ENCODE measurements at regions not wholly inside any gene's neighbourhood (a gene's known extent, or its start where the extent isn't known, plus 50 kb on each side); places are given as distances from the start of the nearest gene placed in this dataset.

DNA sequence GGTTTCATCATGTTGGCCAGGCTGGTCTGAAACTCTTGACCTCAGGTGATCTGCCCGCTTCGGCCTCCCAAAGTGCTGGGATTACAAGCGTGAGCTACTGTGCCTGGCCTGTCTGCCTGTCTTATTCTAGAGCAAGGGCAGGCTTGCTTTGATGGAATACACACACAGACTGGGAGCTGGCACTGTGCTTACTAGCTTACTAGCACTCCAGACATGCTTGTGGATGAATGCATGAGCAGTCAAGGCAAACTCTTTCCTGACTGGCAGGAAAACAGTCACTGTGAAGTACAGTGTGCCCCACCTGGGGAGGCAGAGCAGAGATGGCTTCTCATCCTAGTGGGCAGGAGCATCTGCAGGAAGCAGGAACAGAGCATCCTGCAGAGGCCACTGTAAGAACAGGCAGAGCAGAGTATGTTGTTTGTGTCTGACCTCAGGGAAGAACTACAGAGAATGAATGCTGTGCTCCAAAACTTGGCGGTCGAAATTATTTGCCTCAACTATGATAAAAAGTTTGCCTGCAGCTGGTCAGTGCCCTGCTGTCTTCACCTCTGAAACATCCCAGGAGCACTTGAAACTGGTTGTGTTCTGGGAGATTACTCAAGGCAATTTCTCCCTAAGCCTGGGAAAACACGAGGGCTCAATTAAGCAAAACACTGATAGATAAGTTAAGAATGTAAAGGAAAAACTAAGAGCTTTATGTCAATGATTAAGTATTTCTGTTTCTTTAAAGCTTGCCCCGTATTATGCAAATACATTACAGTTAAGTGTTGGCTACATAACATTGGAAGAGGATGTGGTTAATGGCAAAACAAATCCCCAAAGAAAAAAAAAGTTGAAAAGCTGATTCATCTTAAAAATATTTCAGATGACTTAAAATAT, 102.4 kb downstream of the VAPA start:
- Histone ChIP-seq H2AFZ (no peak overlapping the region), H3K27me3 (no peaks in the 10 kb centered on the region), H3K9me3 (ENCODE audit: low read depth) (no peaks in the 10 kb centered on the region), H3K36me3 (replicated peaks; ENCODE audit: insufficient read depth, low read depth) (no peaks in the 10 kb centered on the region), H3K9me2 (replicated peaks; ENCODE audit: insufficient read depth) (no peaks in the 10 kb centered on the region), H3K4me1 (ENCODE audit: insufficient read depth) (peaks cover 22% of the 10 kb centered on the region), H4K20me1 (ENCODE audit: insufficient read depth, poor library complexity, severe bottlenecking) (no peaks in the 10 kb centered on the region), H3K4me3 (no peak overlapping the region), H3K4me2 (no peak overlapping the region), H3K79me2 (no peaks in the 10 kb centered on the region), H3K27ac (peak overlapping the region; percentile 67)
- WGBS (ENCODE audit: low lambda C conversion rate, missing lambda C conversion rate): 35% methylated on average over 7 of the region's 7 CpGs
- TF ChIP-seq CTCF (IDR thresholded peaks at IDR 0.05; ENCODE audit: poor library complexity) (peak; percentile 55), EZH2phosphoT487 (IDR thresholded peaks at IDR 0.05; ENCODE audit: low read depth, severe bottlenecking, unreplicated experiment) (no peak)
- DNase-seq (ENCODE audit: low spot score): peak; percentile 63

DNA sequence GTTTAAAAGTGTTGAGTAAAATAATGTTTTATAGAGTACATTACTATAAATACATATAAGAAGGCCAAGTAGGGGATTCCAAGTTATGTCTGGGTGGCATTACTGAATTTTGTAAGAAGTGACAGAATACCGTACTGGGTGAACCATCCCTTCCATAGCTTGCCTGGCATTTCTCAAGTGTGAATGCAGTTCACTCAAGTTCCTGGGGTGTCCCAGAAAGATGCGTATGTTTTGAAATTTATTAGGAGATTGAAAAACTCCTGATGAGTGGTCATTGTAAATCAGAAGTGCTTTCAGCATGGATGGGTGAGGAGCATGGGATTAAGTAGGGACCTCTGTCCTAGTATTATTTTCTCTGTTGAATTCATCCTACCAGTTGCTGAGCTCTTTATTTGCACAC, 103.2 kb downstream of the VAPA start:
- no peaks in the 10 kb centered on the region for H3K9me2 ChIP-seq (replicated peaks; ENCODE audit: insufficient read depth)
- TF ChIP-seq CTCF (IDR thresholded peaks at IDR 0.05; ENCODE audit: poor library complexity): no peak
- no peak for TF ChIP-seq EZH2phosphoT487 (IDR thresholded peaks at IDR 0.05; ENCODE audit: low read depth, severe bottlenecking, unreplicated experiment)
- TF ChIP-seq EZH2 (IDR thresholded peaks at IDR 0.05; ENCODE audit: borderline replicate concordance): no peak
- no peaks in the 10 kb centered on the region for H4K20me1 ChIP-seq (ENCODE audit: insufficient read depth, poor library complexity, severe bottlenecking)
- H3K27me3 ChIP-seq: no peaks in the 10 kb centered on the region
- H3K36me3 ChIP-seq (replicated peaks; ENCODE audit: insufficient read depth, low read depth): no peaks in the 10 kb centered on the region
- DNase-seq (ENCODE audit: low spot score): no peak
- no peak overlapping the region for H2AFZ ChIP-seq
- H3K4me3 ChIP-seq: no peak overlapping the region
- H3K9me3 ChIP-seq (ENCODE audit: low read depth): no peaks in the 10 kb centered on the region
- no peak overlapping the region for H3K4me2 ChIP-seq
- peaks cover 16% of the 10 kb centered on the region for H3K4me1 ChIP-seq (ENCODE audit: insufficient read depth)
- WGBS (ENCODE audit: low lambda C conversion rate, missing lambda C conversion rate): 72% methylated on average over 2 of the region's 2 CpGs
- peak overlapping the region; percentile 23 for H3K27ac ChIP-seq
- H3K79me2 ChIP-seq: no peaks in the 10 kb centered on the region

DNA sequence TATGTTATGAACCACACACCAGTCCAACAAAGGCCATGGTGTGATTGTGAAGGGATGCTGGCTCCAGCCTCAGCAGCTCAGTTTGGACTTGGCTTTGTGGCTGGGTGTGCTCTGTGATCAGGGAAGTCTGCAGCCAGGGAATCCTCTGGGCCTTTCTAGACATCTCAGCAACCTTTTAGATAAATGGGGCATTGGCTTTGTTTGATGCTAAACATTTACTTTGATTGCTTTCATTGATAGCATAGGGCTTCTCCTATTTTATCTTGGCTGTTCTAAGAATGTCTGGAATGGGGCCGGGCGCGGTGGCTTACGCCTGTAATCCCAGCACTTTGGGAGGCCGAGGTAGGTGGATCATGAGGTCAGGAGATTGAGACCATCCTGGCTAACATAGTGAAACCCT, 104.5 kb downstream of the VAPA start:
- Histone ChIP-seq H3K9me2 (replicated peaks; ENCODE audit: insufficient read depth) (no peaks in the 10 kb centered on the region), H3K27me3 (no peaks in the 10 kb centered on the region), H3K4me1 (ENCODE audit: insufficient read depth) (peaks cover 16% of the 10 kb centered on the region), H4K20me1 (ENCODE audit: insufficient read depth, poor library complexity, severe bottlenecking) (no peaks in the 10 kb centered on the region), H3K79me2 (no peaks in the 10 kb centered on the region), H3K4me3 (no peak overlapping the region), H2AFZ (no peak overlapping the region), H3K36me3 (replicated peaks; ENCODE audit: insufficient read depth, low read depth) (no peaks in the 10 kb centered on the region), H3K4me2 (no peak overlapping the region), H3K27ac (no peak overlapping the region), H3K9me3 (ENCODE audit: low read depth) (no peaks in the 10 kb centered on the region)
- no peak for TF ChIP-seq CTCF (IDR thresholded peaks at IDR 0.05; ENCODE audit: poor library complexity)
- TF ChIP-seq EZH2 (IDR thresholded peaks at IDR 0.05; ENCODE audit: borderline replicate concordance): no peak
- TF ChIP-seq EZH2phosphoT487 (IDR thresholded peaks at IDR 0.05; ENCODE audit: low read depth, severe bottlenecking, unreplicated experiment): no peak
- no peak for DNase-seq (ENCODE audit: low spot score)
- WGBS (ENCODE audit: low lambda C conversion rate, missing lambda C conversion rate): 59% methylated on average over 5 of the region's 5 CpGs

Data from hepatocyte (in vitro differentiated cells).